Endodermal cell (in vitro differentiated cells): ENCODE measurements at regions not wholly inside any gene's neighbourhood (a gene's known extent, or its start where the extent isn't known, plus 50 kb on each side); places are given as distances from the start of the nearest gene placed in this dataset.

Experiments used
- DNase-seq: peaks from one replicate; pipeline ENCODE4 v3.0.0-alpha.2; 2017
- H3K27ac ChIP-seq: 2 replicates; pipeline ENCODE4 v1.5.1; 2013; ENCODE audit warnings: mild to moderate bottlenecking, low read depth, low read length, moderate library complexity
- H3K27me3 ChIP-seq: 2 replicates; pipeline ENCODE4 v1.6.1; 2013; ENCODE audit warnings: mild to moderate bottlenecking, low read length, moderate library complexity; ENCODE audit not compliant: insufficient read depth, control insufficient read depth, poor library complexity, severe bottlenecking
- H3K36me3 ChIP-seq: 2 replicates; pipeline ENCODE4 v1.7.0; 2013; ENCODE audit warnings: mild to moderate bottlenecking, low read length, moderate library complexity; ENCODE audit not compliant: control insufficient read depth, insufficient read depth
- H3K4me1 ChIP-seq: one replicate; pipeline ENCODE4 v1.7.0; 2013; ENCODE audit warnings: low read length; ENCODE audit not compliant: control insufficient read depth, insufficient read depth
- H3K4me3 ChIP-seq: 2 replicates; pipeline ENCODE4 v1.5.1; 2013; ENCODE audit warnings: mild to moderate bottlenecking, low read length, moderate library complexity
- H3K9ac ChIP-seq: 2 replicates; pipeline ENCODE4 v1.6.1; 2013; ENCODE audit warnings: mild to moderate bottlenecking, low read length, moderate library complexity; ENCODE audit not compliant: poor library complexity, severe bottlenecking; ENCODE audit errors: extremely low read depth
- H3K9me3 ChIP-seq: 2 replicates; pipeline ENCODE4 v1.6.1; 2013; ENCODE audit warnings: mild to moderate bottlenecking, low read length, moderate library complexity; ENCODE audit not compliant: control insufficient read depth
- H3K27ac Mint-ChIP-seq: 2 replicates; pipeline ENCODE4 v1.8.0; 2020; ENCODE audit warnings: mixed read lengths
- H3K27me3 Mint-ChIP-seq: 2 replicates; pipeline ENCODE4 v1.8.0; 2021; ENCODE audit warnings: mild to moderate bottlenecking, mixed read lengths; ENCODE audit not compliant: insufficient read depth
- H3K36me3 Mint-ChIP-seq: 2 replicates; pipeline ENCODE4 v1.8.0; 2020; ENCODE audit warnings: low read depth, mixed read lengths
- H3K4me1 Mint-ChIP-seq: 2 replicates; pipeline ENCODE4 v1.8.0; 2020; ENCODE audit warnings: mixed read lengths
- H3K4me3 Mint-ChIP-seq: 2 replicates; pipeline ENCODE4 v1.8.0; 2020; ENCODE audit warnings: mild to moderate bottlenecking, moderate library complexity, mixed read lengths
- H3K9me3 Mint-ChIP-seq: 2 replicates; pipeline ENCODE4 v1.8.0; 2020; ENCODE audit warnings: mild to moderate bottlenecking, mixed read lengths
- CTCF ChIP-seq: fragments of 200-600 bp; sonication (generic); conservative IDR thresholded peaks from 2 replicates; pipeline ENCODE4 v1.5.0; 2021; ENCODE audit warnings: antibody characterized with exemption, mild to moderate bottlenecking
- WGBS, 2 experiments: methylation state at CpG; one replicate each; pipeline versions ENCODE4 v1.1.5 to v1.1.7; 2013; ENCODE audit warnings: missing lambda C conversion rate in 2 of 2, mixed read lengths in 1 of 2; ENCODE audit not compliant: insufficient coverage in 1 of 2, insufficient read length in 1 of 2; 5-methylcytosine and 5-hydroxymethylcytosine counted together

GRCh38 chr13:102538938-102539337, 57.8 kb upstream of the TPP2 start:
- no peak overlapping the region for H3K27ac Mint-ChIP-seq
- peaks cover 5% of the 10 kb centered on the region for H3K9me3 Mint-ChIP-seq
- Histone ChIP-seq H3K4me1 (no peaks in the 10 kb centered on the region), H3K27me3 (no peaks in the 10 kb centered on the region), H3K27ac (no peak overlapping the region), H3K4me3 (no peak overlapping the region), H3K36me3 (no peaks in the 10 kb centered on the region), H3K9me3 (no peaks in the 10 kb centered on the region), H3K9ac (no peak overlapping the region)
- WGBS, 2 experiments = 96% methylated on average over 3 of the region's 3 CpGs; no CpG with 5 or more reads in 1 of the 2 experiments
- TF ChIP-seq CTCF = no peak
- no peaks in the 10 kb centered on the region for H3K4me1 Mint-ChIP-seq
- DNase-seq = no peak
- no peak overlapping the region for H3K4me3 Mint-ChIP-seq
- no peaks in the 10 kb centered on the region for H3K36me3 Mint-ChIP-seq
- no peaks in the 10 kb centered on the region for H3K27me3 Mint-ChIP-seq

- no peaks in the 10 kb centered on the region for H3K9me3 ChIP-seq
- no peak for DNase-seq
- H3K4me1 ChIP-seq = no peaks in the 10 kb centered on the region
- no peak overlapping the region for H3K9ac ChIP-seq
- no peaks in the 10 kb centered on the region for H3K9me3 Mint-ChIP-seq
- H3K27ac ChIP-seq = no peak overlapping the region
- no peaks in the 10 kb centered on the region for H3K36me3 ChIP-seq
- TF ChIP-seq CTCF = no peak
- no peak overlapping the region for H3K27ac Mint-ChIP-seq
- 81 to 90% methylated on average over 2 to 8 of the region's 8 CpGs for WGBS, 2 experiments
- H3K27me3 Mint-ChIP-seq = no peaks in the 10 kb centered on the region
- no peak overlapping the region for H3K4me3 Mint-ChIP-seq
- no peak overlapping the region for H3K4me3 ChIP-seq
- H3K4me1 Mint-ChIP-seq = no peaks in the 10 kb centered on the region
- no peaks in the 10 kb centered on the region for H3K36me3 Mint-ChIP-seq
- H3K27me3 ChIP-seq = no peaks in the 10 kb centered on the region
These were observed 59.9 kb upstream of the TPP2 start for GRCh38 chr13:102536695-102537485.

GRCh38 chr13:102536196-102536595, 60.6 kb upstream of the TPP2 start:
- H3K4me3 Mint-ChIP-seq = no peak overlapping the region
- H3K27me3 Mint-ChIP-seq = no peaks in the 10 kb centered on the region
- no peak for DNase-seq
- H3K9me3 Mint-ChIP-seq = no peaks in the 10 kb centered on the region
- Histone ChIP-seq H3K4me1 (no peaks in the 10 kb centered on the region), H3K27ac (no peak overlapping the region), H3K4me3 (no peak overlapping the region), H3K9ac (no peak overlapping the region), H3K9me3 (no peaks in the 10 kb centered on the region), H3K36me3 (no peaks in the 10 kb centered on the region), H3K27me3 (no peaks in the 10 kb centered on the region)
- 82 to 87% methylated on average over 6 of the region's 6 CpGs for WGBS, 2 experiments
- H3K27ac Mint-ChIP-seq = no peak overlapping the region
- H3K4me1 Mint-ChIP-seq = no peaks in the 10 kb centered on the region
- no peaks in the 10 kb centered on the region for H3K36me3 Mint-ChIP-seq
- no peak for TF ChIP-seq CTCF
